ENCODE measurements at regions not wholly inside any gene's neighbourhood (a gene's known extent, or its start where the extent isn't known, plus 50 kb on each side); places are given as distances from the start of the nearest gene placed in this dataset.
A peak's percentile ranks its signal among the peaks of the same experiment; 100 is the strongest.
"Not testable (repeated sequence)": the region's sequence is repeated elsewhere in the genome, so short reads cannot be mapped to it uniquely, and the experiment has no call there.

GRCh38 chr20:55004044-55004443 is 528.7 kb downstream of the DOK5 start:
- peak in 1 of 2 donors; percentile 54 for DNase-seq (ENCODE audit: low read depth in 1 of 2, low spot score in 1 of 2)
- Histone ChIP-seq H3K9me3 (ENCODE audit: low read depth) (no peaks in the 10 kb centered on the region), H3K27me3 (no peaks in the 10 kb centered on the region), H3K4me3 (no peak overlapping the region), H3K36me3 (no peaks in the 10 kb centered on the region), H3K27ac (no peak overlapping the region), H3K4me1 (ENCODE audit: low read depth) (peaks cover 9% of the 10 kb centered on the region)
- TF ChIP-seq, protein P1, sequence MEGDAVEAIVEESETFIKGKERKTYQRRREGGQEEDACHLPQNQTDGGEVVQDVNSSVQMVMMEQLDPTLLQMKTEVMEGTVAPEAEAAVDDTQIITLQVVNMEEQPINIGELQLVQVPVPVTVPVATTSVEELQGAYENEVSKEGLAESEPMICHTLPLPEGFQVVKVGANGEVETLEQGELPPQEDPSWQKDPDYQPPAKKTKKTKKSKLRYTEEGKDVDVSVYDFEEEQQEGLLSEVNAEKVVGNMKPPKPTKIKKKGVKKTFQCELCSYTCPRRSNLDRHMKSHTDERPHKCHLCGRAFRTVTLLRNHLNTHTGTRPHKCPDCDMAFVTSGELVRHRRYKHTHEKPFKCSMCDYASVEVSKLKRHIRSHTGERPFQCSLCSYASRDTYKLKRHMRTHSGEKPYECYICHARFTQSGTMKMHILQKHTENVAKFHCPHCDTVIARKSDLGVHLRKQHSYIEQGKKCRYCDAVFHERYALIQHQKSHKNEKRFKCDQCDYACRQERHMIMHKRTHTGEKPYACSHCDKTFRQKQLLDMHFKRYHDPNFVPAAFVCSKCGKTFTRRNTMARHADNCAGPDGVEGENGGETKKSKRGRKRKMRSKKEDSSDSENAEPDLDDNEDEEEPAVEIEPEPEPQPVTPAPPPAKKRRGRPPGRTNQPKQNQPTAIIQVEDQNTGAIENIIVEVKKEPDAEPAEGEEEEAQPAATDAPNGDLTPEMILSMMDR (IDR thresholded peaks at IDR 0.05; ENCODE audit: low read depth, low read length): no peak

DNA sequence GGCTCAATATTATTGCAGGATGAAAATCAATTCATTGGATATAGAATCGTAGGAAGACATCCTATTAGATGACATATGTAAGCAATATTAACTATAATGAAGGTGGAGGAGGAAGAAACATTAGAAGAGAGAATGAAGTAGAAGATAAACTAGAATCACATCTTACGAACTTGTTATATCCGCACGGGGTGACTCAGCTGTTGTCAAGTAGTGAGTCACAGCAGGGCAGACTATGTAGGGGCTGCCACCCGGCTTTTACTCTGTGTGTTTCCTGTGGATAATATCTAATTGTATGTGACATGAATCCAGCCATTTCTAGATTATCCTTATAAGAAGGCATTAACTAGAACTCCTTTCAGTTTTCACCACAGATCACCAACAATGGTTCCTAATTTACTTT is 520.2 kb downstream of the DOK5 start:
- Histone ChIP-seq H3K4me3 (no peak overlapping the region), H3K27ac (no peak overlapping the region), H3K9me3 (ENCODE audit: low read depth) (no peaks in the 10 kb centered on the region), H3K4me1 (ENCODE audit: low read depth) (no peaks in the 10 kb centered on the region), H3K36me3 (no peaks in the 10 kb centered on the region), H3K27me3 (no peaks in the 10 kb centered on the region)
- DNase-seq (ENCODE audit: low read depth in 1 of 2, low spot score in 1 of 2): no peak
- TF ChIP-seq, protein P1 (IDR thresholded peaks at IDR 0.05; ENCODE audit: low read depth, low read length): no peak

DNA sequence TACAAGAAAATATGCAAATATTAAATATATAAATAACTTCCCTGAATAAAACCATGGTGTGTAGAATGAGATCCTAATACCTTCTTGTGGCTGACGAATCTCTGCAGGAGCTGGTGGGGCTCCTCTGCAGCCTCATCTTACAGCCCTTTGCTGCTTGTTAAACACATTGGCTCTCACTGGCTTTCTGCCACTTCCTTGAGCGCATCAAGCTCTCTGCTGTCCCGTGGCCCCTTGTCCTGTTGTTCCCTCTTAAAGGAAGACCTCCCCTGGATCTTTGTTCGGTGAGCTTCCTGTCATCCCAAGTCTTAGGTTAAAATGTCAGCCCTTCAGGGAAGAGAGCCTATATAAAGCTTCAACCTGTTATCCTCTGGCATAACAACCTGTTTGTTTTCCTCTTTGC is 519.6 kb downstream of the DOK5 start:
- Histone ChIP-seq H3K4me3 (no peak overlapping the region), H3K36me3 (no peaks in the 10 kb centered on the region), H3K27me3 (no peaks in the 10 kb centered on the region), H3K9me3 (ENCODE audit: low read depth) (no peaks in the 10 kb centered on the region), H3K27ac (no peak overlapping the region), H3K4me1 (ENCODE audit: low read depth) (no peaks in the 10 kb centered on the region)
- DNase-seq (ENCODE audit: low read depth in 1 of 2, low spot score in 1 of 2): no peak
- TF ChIP-seq, protein P1 (IDR thresholded peaks at IDR 0.05; ENCODE audit: low read depth, low read length): no peak

- no peaks in the 10 kb centered on the region for H3K27me3 ChIP-seq
- TF ChIP-seq, protein P1 (IDR thresholded peaks at IDR 0.05; ENCODE audit: low read depth, low read length): no peak
Measured at GRCh38 chr20:54985091-54985490, 509.7 kb downstream of the DOK5 start.

GRCh38 chr20:54984104-54984448 is 508.7 kb downstream of the DOK5 start:
- TF ChIP-seq, protein P1 (IDR thresholded peaks at IDR 0.05; ENCODE audit: low read depth, low read length): no peak
- H3K36me3 ChIP-seq: no peaks in the 10 kb centered on the region
- peaks cover 3% of the 10 kb centered on the region for H3K4me1 ChIP-seq (ENCODE audit: low read depth)
- H3K9me3 ChIP-seq (ENCODE audit: low read depth): no peaks in the 10 kb centered on the region
- H3K27ac ChIP-seq: no peak overlapping the region
- H3K27me3 ChIP-seq: no peaks in the 10 kb centered on the region
- DNase-seq (ENCODE audit: low read depth in 1 of 2, low spot score in 1 of 2): no peak
- H3K4me3 ChIP-seq: no peak overlapping the region

More at GRCh38 chr20:54985091-54985490, 509.7 kb downstream of the DOK5 start:
- H3K36me3 ChIP-seq: no peaks in the 10 kb centered on the region
- H3K4me1 ChIP-seq (ENCODE audit: low read depth): no peaks in the 10 kb centered on the region
- no peak overlapping the region for H3K4me3 ChIP-seq
- no peak overlapping the region for H3K27ac ChIP-seq
- DNase-seq (ENCODE audit: low read depth in 1 of 2, low spot score in 1 of 2): no peak
- H3K9me3 ChIP-seq (ENCODE audit: low read depth): no peaks in the 10 kb centered on the region

DNA sequence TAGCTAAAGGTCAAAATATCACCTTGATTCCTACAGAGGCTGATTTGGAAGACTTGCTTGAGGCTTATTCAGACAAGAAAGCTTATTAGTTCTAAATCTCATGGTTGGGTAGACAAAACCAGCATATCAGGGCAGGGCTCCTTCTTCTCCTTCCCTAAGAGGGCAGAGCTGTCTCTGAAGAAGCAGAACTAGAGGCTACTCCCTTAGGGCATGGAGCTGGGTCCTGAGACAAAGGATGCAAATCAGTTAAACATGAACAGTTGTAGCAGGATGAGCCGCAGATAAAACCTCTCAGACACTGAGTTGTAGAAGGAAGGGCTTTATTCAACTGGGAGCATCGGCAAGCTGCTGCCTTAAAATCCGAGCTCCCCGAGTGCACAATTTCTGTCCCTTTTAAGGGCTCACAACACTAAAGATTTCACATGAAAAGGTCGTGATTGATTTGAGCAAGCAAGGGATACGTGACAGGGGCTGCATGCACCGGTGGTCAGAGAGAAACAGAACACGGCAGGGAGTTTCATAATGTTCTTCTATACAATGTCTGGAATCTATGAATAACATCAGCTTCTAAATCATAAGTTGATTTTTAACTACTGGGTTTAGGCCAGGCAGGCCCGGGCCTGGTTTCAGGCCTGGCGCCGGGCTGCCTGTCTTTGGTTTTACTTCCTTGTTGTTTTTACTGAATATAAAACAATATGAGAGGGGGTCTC is 508.2 kb downstream of the DOK5 start:
- not testable (repeated sequence) for DNase-seq (ENCODE audit: low read depth in 1 of 2, low spot score in 1 of 2); H3K27ac ChIP-seq; H3K4me3 ChIP-seq; H3K9me3 ChIP-seq (ENCODE audit: low read depth); H3K4me1 ChIP-seq (ENCODE audit: low read depth); H3K36me3 ChIP-seq; H3K27me3 ChIP-seq
